Activated CD8-positive, alpha-beta T cell treated with anti-CD3 and anti-CD28 coated beads for 36 hours (primary cell): ENCODE measurements at regions not wholly inside any gene's neighbourhood (a gene's known extent, or its start where the extent isn't known, plus 50 kb on each side); places are given as distances from the start of the nearest gene placed in this dataset.

Experiments used
- ATAC-seq: fragments of 200-7000 bp; cut with Tn5 transposase; one replicate; pipeline ENCODE4 v1.10.0; 2021; ENCODE audit warnings: mild to moderate bottlenecking, moderate library complexity
- CTCF ChIA-PET: fragments of 350-600 bp; sonication (Branson Sonifier 250); formaldehyde crosslinking; loops from one replicate; lab custom pipeline; 2021; ENCODE audit warnings: antibody characterized with exemption; lab: Charles Lee
- POLR2A ChIA-PET: fragments of 350-600 bp; sonication (Branson Sonifier 250); formaldehyde crosslinking; loops from one replicate; lab custom pipeline; 2021; ENCODE audit warnings: antibody characterized with exemption; lab: Charles Lee
- DNase-seq: peaks from one replicate; pipeline ENCODE4 v3.0.0-alpha.2; 2020
- H3K27ac Mint-ChIP-seq: one replicate; pipeline ENCODE4 v1.8.0; 2021; ENCODE audit warnings: mild to moderate bottlenecking, mixed read lengths
- H3K27me3 Mint-ChIP-seq: one replicate; pipeline ENCODE4 v1.8.0; 2021; ENCODE audit warnings: mixed read lengths
- H3K36me3 Mint-ChIP-seq: one replicate; pipeline ENCODE4 v1.8.0; 2021; ENCODE audit warnings: low read depth, mixed read lengths
- H3K4me1 Mint-ChIP-seq: one replicate; pipeline ENCODE4 v1.8.0; 2021; ENCODE audit warnings: low read depth, mixed read lengths
- H3K4me3 Mint-ChIP-seq: one replicate; pipeline ENCODE4 v1.8.0; 2021; ENCODE audit warnings: mild to moderate bottlenecking, moderate library complexity, mixed read lengths
- H3K9me3 Mint-ChIP-seq: one replicate; pipeline ENCODE4 v1.8.0; 2021; ENCODE audit warnings: mixed read lengths
- intact Hi-C: fragments of 100-400 bp; cut with micrococcal nuclease; formaldehyde crosslinking; loops from one replicate; pipeline ENCODE4 v1.10.0; 2022
- TF ChIP-seq, protein P1 (sequence below): fragments of 200-600 bp; IDR thresholded peaks from one replicate; pipeline ENCODE4 v1.8.0; 2022; ENCODE audit warnings: antibody characterized with exemption, mild to moderate bottlenecking

DNA sequence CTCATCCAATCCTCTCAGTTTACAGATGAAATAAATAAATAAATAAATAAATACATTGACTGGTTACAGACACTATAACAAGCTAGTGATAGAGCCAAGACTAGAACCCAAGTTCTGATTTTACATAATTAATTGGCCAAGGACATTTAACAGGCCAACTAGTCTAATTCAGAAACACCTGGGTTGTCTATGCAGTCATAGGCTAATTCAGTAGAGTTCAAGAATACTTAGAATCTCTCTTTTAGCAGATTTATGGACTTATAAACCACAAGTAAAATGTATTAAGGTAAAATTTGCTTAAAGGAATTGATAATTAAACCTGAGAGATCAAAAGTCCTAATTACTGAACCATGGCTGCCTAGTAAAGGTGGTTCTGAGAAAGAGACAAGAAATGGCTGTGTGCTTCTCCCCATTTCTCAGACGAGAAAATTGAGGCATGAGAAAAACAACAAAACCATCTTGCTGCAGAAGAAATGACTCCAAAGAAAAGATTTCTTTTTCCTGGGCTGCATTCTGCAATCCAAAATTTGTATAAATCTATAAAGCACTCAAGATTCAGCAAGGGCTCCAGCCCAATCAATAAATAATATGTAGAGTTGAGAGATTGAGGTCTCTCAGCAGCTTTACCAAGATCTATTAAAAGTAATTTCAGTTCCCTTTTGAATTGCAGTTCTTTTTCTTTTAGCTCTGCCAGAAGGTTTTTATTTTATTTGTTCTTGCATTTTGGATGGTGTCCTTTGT, 98.3 kb downstream of the DUSP10 start:
- POLR2A ChIA-PET: no interaction called here
- CTCF ChIA-PET: no interaction called here
- Mint-ChIP-seq H3K4me1 (peaks cover 2% of the 10 kb centered on the region), H3K27ac (no peak overlapping the region), H3K9me3 (no peaks in the 10 kb centered on the region), H3K4me3 (no peak overlapping the region), H3K27me3 (peaks cover 3% of the 10 kb centered on the region), H3K36me3 (no peaks in the 10 kb centered on the region)
- ATAC-seq: no peak
- intact Hi-C loops: no loop called here
- DNase-seq: no peak
- TF ChIP-seq, protein P1, sequence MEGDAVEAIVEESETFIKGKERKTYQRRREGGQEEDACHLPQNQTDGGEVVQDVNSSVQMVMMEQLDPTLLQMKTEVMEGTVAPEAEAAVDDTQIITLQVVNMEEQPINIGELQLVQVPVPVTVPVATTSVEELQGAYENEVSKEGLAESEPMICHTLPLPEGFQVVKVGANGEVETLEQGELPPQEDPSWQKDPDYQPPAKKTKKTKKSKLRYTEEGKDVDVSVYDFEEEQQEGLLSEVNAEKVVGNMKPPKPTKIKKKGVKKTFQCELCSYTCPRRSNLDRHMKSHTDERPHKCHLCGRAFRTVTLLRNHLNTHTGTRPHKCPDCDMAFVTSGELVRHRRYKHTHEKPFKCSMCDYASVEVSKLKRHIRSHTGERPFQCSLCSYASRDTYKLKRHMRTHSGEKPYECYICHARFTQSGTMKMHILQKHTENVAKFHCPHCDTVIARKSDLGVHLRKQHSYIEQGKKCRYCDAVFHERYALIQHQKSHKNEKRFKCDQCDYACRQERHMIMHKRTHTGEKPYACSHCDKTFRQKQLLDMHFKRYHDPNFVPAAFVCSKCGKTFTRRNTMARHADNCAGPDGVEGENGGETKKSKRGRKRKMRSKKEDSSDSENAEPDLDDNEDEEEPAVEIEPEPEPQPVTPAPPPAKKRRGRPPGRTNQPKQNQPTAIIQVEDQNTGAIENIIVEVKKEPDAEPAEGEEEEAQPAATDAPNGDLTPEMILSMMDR: no peak

DNA sequence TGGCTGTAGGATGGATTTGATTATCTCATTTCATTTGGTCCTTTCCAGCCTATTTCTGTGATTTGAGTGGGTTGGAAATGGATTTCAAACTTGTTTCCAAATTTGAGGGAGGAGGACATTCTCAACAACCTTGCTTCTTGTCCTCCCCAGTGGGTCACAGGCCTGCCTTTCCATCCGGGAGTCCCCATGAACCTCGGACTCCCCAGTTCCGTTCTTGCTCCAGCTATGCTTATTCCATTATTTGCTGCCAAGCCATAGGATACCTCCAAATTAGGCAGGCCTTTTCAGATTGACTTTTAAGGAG, 97.8 kb downstream of the DUSP10 start:
- intact Hi-C loops: no loop called here
- TF ChIP-seq, protein P1: no peak
- H3K27ac Mint-ChIP-seq: no peak overlapping the region

DNA sequence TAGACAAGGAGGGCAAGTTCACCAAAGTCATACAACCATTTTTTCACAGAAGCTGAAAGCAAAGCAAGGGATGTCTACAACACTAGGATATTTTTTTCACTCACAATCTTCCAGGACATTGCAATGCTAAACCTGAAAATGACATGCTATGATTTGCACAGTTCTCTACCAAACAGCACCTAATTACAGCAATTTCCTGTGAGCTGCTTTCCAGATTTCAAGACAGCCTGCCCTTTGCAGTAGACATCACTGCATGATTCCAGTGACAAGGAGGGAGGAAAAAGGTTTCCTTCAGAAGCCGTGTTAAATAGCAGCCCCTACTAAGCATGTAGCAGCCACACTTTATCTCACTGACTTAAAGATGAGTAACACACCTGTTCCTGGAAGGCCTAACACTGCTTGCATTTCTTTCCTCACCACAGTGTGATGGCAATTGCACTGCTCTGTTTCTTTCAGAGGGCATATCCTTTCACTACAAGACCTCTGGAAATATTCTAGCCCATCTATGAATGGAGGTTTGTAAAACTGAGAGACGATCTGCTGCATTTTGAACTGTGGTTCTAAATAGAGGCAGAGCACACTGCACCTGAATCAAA, 97.1 kb downstream of the DUSP10 start:
- Mint-ChIP-seq H3K9me3 (no peaks in the 10 kb centered on the region), H3K4me1 (peaks cover 2% of the 10 kb centered on the region), H3K27me3 (peaks cover 3% of the 10 kb centered on the region), H3K4me3 (no peak overlapping the region), H3K36me3 (no peaks in the 10 kb centered on the region), H3K27ac (no peak overlapping the region)
- TF ChIP-seq, protein P1: no peak
- ChIA-PET CTCF (no interaction called here), POLR2A (no interaction called here)
- intact Hi-C loops: no loop called here
- DNase-seq: no peak
- ATAC-seq: no peak

More for the DNA sequence above, 97.8 kb downstream of the DUSP10 start:
- POLR2A ChIA-PET: no interaction called here
- H3K9me3 Mint-ChIP-seq: no peaks in the 10 kb centered on the region
- DNase-seq (no peak), ATAC-seq (no peak)
- no peak overlapping the region for H3K4me3 Mint-ChIP-seq
- CTCF ChIA-PET: no interaction called here
- no peaks in the 10 kb centered on the region for H3K36me3 Mint-ChIP-seq
- H3K27me3 Mint-ChIP-seq: peaks cover 3% of the 10 kb centered on the region
- H3K4me1 Mint-ChIP-seq: peaks cover 2% of the 10 kb centered on the region

DNA sequence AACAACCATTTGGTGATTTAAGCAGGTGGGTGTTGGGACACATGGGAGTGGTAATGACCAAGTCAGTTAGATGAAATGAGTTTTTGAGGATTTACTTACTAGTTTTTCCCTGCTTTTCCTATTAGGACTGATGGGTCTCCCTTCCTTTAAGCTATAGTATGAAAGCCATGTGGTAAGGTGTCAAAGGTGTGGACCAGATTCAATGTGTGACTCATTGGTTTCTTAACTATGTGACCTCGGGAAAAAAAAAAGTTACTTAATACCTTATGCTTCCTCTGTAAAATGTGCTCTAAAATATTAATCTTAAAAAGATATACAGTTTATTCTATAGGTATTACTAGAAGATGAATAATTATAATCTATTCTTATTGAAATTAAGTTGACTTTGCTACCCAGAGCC, 93.7 kb downstream of the DUSP10 start:
- intact Hi-C loops: no loop called here
- TF ChIP-seq, protein P1: no peak

More for the DNA sequence above, 93.7 kb downstream of the DUSP10 start:
- H3K27ac Mint-ChIP-seq: no peak overlapping the region
- H3K27me3 Mint-ChIP-seq: peaks cover 3% of the 10 kb centered on the region
- ChIA-PET CTCF (interaction anchor here (0.9 to 1.4 kb wide), 2 partner anchors 9 to 361 kb away, joined by 3 read pairs; no protein-coding TSS in a partner anchor), POLR2A (no interaction called here)
- no peaks in the 10 kb centered on the region for H3K9me3 Mint-ChIP-seq
- no peak overlapping the region for H3K4me3 Mint-ChIP-seq
- DNase-seq: no peak
- H3K4me1 Mint-ChIP-seq: peaks cover 2% of the 10 kb centered on the region
- ATAC-seq: no peak
- H3K36me3 Mint-ChIP-seq: no peaks in the 10 kb centered on the region
